HG03175 (cell line): ENCODE measurements at regions not wholly inside any gene's neighbourhood (a gene's known extent, or its start where the extent isn't known, plus 50 kb on each side); places are given as distances from the start of the nearest gene placed in this dataset.
"Not testable (repeated sequence)": the region's sequence is repeated elsewhere in the genome, so short reads cannot be mapped to it uniquely, and the experiment has no call there.

Experiments
- ATAC-seq: cut with Tn5 transposase; IDR thresholded peaks from one replicate; pipeline ENCODE4 v1.9.1; 2021; ENCODE audit warnings: mild to moderate bottlenecking, moderate library complexity; ENCODE audit not compliant: unreplicated experiment

- ATAC-seq: not testable (repeated sequence)
Observed at GRCh38 chr12:9450127-9450567, 157.6 kb downstream of the KLRB1 start.

GRCh38 chr12:9449657-9450126, 158.0 kb downstream of the KLRB1 start:
- ATAC-seq: not testable (repeated sequence)

- no peak for ATAC-seq
Observed at GRCh38 chr12:9449181-9449580, 158.5 kb downstream of the KLRB1 start.

DNA sequence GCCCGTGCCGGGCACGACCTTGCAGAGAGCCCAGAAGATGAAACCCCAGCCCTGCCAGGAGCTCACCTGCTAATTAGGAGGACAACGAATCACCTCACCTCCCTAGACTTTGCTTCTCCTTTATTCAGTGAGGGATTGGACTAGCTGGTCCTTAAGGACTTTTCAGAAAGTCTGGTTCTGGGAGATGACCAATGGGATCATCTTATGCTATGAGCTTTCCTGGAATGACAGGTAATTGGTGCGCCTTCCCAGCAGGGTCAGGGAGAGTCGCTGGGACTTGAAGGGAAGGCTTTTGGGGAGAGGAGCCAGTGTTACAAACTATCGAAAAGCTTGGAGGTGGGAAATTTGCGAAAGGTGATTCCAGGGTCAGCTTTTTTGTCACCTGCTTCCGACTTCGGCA, 159.1 kb downstream of the KLRB1 start:
- ATAC-seq: not testable (repeated sequence)

GRCh38 chr12:9447791-9448614, 159.7 kb downstream of the KLRB1 start:
- ATAC-seq: peak; percentile 69

DNA sequence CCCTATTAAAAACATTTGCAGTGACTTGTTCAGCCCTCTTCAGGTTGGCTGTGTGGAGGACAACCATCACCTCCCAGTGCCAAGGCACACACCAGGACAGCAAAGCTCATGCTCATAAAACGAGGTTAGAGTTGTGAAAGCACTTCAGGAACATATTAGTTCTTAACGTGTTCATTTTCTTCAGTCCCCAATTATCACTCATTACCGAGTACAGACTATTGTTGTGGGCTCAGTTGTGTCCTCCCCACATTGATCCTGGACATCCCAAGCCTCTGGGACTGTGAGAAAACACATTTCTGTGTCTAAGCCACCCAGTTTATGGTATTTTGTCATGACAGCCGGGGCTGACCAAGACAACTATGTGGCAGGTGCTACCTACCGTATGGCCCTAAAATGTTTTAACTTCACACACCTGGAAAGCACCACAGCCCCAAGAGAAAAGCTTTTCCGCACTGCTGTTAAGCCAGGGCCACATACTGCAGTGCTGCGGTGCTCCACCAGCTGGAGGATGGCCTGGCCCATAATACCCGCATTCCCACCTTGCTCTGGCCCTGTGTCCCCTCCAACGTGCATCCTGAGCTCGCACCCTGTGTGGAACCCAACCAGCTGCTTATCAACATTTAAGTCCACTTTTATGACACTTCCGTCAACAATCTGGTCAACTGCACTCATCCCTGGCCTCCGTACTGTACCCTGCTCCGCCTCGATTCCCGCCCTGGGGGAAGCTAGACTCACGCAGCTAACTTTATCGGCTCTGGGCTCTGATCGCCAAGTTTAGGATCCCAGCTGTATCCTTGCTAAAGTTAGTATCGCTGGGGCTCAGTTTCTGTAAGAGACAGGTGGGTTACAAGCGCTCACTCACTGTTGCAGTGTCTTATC, 160.6 kb downstream of the KLRB1 start:
- peak; percentile 34 for ATAC-seq

- ATAC-seq: not testable (repeated sequence)
Observed at GRCh38 chr12:9440428-9440827, 167.3 kb downstream of the KLRB1 start.

GRCh38 chr12:9435682-9436081, 172.0 kb downstream of the KLRB1 start:
- not testable (repeated sequence) for ATAC-seq

DNA sequence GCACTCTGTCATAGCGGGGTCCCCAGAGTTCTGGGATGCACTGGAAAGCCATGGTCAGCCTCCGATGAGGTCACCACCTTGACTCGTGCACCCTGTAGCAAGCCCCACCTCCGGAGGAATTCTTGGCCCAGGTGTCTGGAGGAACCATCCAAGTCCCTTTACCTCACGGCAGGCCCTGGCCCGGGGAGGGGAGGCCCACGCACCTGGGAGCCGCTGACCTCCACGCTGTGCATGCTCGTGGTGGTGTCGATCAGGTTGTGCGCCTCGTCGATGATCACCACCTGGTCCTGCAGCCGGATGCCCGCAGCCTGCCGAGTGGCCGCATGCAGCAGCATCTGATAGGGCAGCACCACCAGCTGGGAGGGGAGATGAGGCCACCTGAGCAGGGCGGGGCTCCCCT, 177.3 kb downstream of the KLRB1 start:
- not testable (repeated sequence) for ATAC-seq

GRCh38 chr12:9428856-9429255, 178.9 kb downstream of the KLRB1 start:
- not testable (repeated sequence) for ATAC-seq

DNA sequence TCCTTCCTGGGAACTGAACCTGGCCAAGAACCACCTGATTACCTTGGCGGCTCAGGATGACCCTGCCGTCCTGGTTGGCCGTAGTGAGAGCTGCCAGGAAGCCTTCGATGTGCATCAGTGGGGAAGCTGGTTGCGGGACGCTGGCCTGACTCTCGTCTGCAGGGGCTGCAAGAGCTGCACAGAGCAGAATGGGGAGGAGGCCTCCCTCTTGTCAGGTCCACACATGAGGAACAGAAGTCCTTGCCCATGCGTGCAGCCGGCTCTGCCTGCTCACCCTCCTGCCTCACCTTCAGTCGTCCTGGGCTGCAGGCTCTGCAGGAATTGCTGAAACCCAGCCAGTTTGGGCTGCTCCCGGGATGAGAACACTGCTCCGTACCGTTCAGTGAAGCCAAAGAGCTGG, 182.3 kb downstream of the KLRB1 start:
- ATAC-seq: not testable (repeated sequence)

DNA sequence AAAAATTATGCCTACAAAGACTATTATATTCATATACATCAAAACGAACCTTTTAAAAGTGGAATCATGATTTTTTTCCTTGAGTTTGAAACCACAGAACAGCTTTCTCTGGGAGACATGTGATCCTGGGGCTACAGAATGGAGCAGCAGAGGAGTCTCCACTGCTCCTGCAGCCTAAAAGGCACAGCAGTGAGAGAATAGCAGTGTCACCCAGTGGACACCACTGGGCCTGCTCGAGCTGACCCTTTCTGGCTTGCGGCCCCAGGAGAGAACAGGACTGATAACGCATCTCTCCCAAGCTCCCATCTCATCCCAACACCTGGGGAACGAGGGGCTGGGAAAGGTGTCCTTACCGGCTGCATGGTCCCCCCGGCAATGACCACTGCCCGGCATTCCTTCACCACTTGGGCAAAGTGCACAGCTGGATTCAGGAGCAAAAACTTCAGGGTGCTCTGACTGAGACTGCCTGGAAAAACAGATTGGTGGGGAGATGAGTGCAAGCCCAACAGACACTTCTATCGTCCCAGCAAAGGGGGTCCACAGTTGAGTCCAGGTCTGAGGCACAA, 183.5 kb downstream of the KLRB1 start:
- ATAC-seq: not testable (repeated sequence)

DNA sequence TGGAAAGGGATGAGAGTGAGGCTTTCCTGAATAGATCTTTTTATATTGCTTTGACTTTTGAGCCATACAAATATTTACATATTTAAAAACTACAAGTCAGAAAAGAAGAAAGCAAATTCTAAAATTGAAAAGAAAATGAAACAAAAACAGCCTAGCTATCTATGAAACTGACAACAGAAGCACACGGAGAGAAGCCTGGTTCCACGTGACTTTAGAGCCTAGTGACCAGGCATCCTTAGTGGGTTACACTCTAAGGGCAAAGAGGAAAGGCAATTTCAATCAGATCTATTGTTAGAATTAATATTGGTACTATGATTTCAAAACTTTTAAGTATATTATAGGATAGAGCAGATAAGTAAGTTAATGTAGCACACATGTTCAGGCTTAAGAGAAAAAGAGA, 185.0 kb downstream of the KLRB1 start:
- ATAC-seq: not testable (repeated sequence)

DNA sequence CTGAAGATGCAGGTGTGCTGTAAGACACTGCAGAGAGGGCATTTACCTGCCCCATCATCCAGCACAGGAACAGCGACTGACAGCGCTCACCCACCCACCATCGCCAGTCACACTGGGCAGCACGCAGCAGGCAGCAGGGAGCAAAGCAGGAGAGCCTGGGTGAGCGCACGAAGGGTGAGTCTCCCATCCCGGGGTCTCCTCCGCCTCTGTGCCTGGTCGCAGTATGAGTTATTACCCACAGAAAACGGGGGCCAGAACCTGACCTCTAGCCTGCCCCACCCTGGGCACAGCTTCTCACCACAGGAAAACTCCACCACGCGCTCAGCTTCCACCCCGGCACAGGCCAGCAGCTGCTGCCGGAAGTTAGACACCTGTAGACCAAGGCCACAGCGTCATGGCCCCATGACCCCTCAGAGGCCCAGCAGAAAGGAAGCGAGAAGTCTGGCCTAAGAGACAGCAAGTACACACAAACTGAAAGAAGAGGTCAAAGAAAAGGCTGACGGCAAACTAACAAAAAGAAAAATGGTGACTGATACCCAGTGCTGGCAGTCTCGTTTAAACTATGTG, 186.1 kb downstream of the KLRB1 start:
- not testable (repeated sequence) for ATAC-seq

DNA sequence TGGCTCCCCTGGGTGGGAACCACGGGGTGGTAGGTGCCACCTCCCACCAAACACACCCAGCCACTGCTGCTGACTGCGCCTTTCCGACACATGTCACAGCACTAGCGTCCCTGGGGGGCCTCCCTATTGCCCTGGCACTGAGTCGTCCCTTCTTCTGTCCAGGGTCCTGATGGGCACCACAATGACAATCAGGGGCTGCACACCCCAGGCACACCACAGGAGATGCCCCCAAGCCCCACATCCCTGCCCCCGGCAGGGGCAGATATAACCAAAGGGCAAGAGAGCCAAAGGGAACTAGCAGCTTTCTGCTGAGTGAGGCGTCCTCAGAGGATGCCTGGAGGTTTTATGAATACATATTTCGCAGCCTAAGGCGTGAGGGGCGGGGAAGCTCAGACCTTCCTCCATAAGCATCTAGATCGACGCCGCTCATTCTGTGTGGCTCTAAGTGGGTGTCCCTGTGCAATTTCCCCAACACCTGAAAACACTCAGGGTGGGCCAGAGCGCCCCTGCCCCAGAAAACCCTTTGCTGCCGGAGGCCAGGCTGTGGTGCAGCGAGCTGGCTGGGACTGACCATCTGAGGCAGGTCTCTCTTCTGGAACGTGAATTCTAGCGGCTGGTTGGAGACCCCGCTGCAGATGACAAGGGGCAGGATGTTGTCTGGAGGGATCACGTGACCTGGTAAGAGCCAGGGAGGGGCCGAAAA, 186.7 kb downstream of the KLRB1 start:
- ATAC-seq: not testable (repeated sequence)

DNA sequence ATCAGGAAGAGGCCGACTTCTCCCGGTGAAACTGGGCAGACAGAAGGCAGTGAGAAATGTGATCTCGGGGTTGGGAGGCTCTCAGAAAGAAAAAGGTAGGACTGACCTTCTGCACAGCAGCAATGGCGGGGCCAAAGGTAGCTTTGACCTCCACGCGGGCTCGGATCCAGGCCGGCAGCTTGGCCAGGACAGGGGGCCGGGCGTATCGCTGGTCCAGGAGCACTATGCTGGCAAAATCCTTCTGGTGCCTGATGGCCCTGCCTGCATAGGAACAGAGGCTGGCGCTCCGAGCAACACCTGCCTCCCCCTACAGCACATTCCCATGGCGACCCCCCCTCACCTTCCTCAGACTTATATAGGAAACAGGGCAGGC, 189.1 kb downstream of the KLRB1 start:
- not testable (repeated sequence) for ATAC-seq

DNA sequence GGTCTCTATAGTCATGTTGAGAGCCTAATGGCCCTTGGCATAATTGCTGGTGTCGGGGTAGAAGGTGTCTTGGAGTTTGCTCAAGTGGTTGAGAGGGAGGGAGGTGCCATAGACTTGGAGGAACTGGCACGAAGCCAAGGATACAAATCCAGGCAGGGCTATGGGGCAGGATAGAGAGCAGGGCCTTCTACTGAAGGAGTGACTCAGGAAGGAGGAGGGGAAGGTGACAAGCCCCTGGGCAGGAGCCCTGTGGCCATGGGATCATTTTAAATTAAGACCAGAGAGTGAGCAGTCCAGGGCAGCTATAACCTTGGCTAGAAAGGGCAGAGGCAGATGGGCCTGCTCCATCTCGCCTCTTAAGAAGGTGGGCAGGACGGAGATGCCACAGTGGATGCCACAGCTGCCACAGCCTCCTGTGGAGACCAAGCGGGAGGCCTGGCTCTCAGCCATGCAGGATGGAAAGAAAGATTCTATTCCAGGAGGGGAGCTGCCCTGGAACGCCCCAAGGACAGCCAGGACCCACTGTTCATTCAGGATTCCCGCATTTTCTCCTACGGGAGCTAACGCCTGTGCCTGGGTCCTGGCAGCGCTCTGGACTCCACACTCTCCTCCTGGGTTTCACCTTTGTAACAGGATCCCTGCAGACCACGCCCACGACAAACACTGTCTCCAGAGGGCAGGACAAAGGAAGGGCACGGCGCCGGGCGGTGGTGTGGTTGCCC, 189.6 kb downstream of the KLRB1 start:
- ATAC-seq: not testable (repeated sequence)

DNA sequence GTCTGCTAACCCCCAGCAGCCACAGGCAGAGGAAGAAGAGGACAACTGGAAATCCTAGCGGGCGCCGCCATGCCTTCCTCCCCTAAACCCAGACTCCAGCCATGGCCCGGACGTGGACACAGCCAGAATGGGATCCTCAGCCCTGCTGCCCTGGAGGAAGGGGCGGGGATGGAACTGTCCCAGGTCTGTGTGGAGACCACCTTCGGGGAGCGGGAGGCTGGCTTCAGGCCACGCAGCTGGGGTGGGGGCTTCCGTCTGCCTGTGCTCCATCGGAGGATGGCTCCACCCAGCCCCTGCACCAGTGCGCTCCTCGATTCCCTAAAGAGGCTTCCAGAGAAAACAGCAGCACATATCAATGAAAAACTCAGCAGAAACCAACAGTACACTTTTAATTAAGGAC, 190.4 kb downstream of the KLRB1 start:
- ATAC-seq: not testable (repeated sequence)

DNA sequence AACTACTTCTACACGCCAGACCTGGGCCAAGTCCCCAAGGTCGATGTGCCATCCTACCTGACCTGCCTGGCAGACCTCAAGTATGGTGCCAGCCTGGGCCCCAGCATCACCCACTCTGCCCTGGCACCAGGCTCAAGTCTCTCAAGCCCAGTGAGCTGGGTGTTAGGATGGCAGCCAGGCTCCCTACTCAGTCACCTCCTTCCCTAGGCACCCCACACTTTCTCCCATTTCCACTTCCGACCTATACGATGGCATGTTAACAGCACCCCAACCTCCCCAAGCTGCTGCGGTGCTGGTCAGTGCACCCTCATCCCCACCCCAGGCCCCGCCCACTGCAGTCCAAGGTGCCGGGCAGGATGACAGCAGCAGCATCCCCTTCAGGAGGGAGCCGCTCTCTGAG, 191.4 kb downstream of the KLRB1 start:
- ATAC-seq: not testable (repeated sequence)

DNA sequence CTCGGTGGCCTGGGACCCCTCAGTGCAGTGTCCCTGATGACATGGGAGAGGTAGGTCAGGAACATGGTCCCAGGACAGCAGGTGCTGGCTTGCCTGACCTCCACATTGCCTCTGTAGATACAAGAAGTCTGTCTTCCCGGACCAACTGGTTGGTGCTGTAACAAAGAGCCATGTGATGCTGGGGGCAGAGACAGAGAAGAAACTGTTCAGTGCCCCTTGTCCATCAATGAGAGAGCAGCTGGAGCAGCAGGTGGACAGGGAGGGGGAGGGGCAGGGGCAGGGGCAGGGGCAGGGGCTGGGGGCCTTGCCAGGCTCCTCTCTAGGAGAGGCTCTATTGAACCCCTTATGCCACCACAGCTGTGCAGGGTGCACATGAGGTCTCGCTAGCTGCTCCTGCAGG, 191.8 kb downstream of the KLRB1 start:
- not testable (repeated sequence) for ATAC-seq
